Tibial nerve (tissue), 4 donors: ENCODE measurements at regions not wholly inside any gene's neighbourhood (a gene's known extent, or its start where the extent isn't known, plus 50 kb on each side); places are given as distances from the start of the nearest gene placed in this dataset.

ENCODE experiments used
- DNase-seq, 2 donors: peaks; one replicate each; pipeline ENCODE4 v3.0.0-alpha.2; 2019; ENCODE audit warnings: low spot score in 2 of 2
- H3K27ac ChIP-seq, 4 donors: fragments of 200-600 bp; sonication (generic) in 3 of 4; one replicate each; pipeline ENCODE4 v1.5.1; 2017 to 2019; ENCODE audit warnings: mild to moderate bottlenecking in 1 of 4
- H3K27me3 ChIP-seq, 2 donors: fragments of 200-600 bp; sonication (generic) in 1 of 2; one replicate each; pipeline versions ENCODE4 v1.5.1 to v1.6.0; 2017 to 2019
- H3K36me3 ChIP-seq, 3 donors: fragments of 200-600 bp; sonication (generic); one replicate each; pipeline ENCODE4 v1.5.1; 2018 to 2019
- H3K4me1 ChIP-seq, 4 donors: fragments of 200-600 bp; sonication (generic) in 3 of 4; one replicate each; pipeline ENCODE4 v1.5.1; 2017 to 2019
- H3K4me3 ChIP-seq, 4 donors: fragments of 200-600 bp; sonication (generic) in 3 of 4; one replicate each; pipeline ENCODE4 v1.5.1; 2017 to 2019; ENCODE audit warnings: mild to moderate bottlenecking in 1 of 4, moderate library complexity in 1 of 4
- H3K9me3 ChIP-seq, 4 donors: fragments of 200-600 bp; sonication (generic) in 3 of 4; one replicate each; pipeline ENCODE4 v1.5.1; 2017 to 2019
- EP300 ChIP-seq, 2 donors: sonication (generic); formaldehyde crosslinking; IDR thresholded peaks; one replicate each; pipeline ENCODE4 v1.6.1; 2017; ENCODE audit warnings: antibody characterized with exemption in 2 of 2, mild to moderate bottlenecking in 1 of 2
- POLR2A ChIP-seq, 2 donors: fragments of 450-650 bp; IDR thresholded peaks; one replicate each; pipeline ENCODE4 v1.6.1; 2017; ENCODE audit warnings: antibody characterized with exemption in 2 of 2, mild to moderate bottlenecking in 2 of 2, moderate library complexity in 2 of 2
- WGBS, 2 donors: methylation state at CpG; one replicate each; pipeline ENCODE4 v1.1.5; 2018; 5-methylcytosine and 5-hydroxymethylcytosine counted together
- TF ChIP-seq, protein P1 (sequence below), 5 experiments: fragments of 200-600 bp in 3 of 5; fragments of 450-650 bp in 2 of 5; sonication (generic) in 3 of 5; IDR thresholded peaks; one replicate each; pipeline ENCODE4 v1.5.1; 2016 to 2019; ENCODE audit warnings: antibody characterized with exemption in 5 of 5, mild to moderate bottlenecking in 3 of 5, moderate library complexity in 2 of 5

DNA sequence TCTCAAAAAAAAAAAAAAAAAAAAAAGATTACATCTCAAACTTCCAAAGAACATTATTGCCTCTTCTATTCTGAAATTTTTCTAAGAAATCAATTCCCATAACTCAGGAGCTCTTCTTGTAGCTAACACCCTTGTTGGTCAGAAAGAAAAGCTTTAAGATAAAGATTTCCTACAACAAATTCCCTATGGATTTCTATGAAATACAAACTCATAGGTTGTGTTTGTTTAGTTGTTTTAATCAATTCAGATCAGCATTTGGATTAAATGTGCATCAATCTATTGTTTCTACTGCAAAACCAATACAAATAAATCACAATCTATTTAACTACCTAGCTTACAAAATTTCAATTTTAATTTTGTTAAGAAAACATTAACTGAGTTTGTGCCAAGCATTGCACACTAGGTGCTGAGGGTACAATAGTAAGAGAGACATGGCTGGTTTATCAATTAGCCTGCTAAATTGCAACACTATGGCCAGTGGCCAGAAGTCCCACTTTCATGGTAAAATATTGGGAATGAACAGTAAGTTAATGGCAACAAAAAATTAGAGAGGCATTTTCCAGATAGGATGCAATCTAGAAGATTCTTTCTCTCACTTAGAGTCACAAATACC is 80.2 kb upstream of the MYCN start:
- H3K4me3 ChIP-seq, result no peak overlapping the region
- H3K27me3 ChIP-seq, result no peaks in the 10 kb centered on the region
- no peak for DNase-seq
- H3K4me1 ChIP-seq, result no peaks in the 10 kb centered on the region
- H3K27ac ChIP-seq, result no peak overlapping the region
- H3K9me3 ChIP-seq, result no peaks in the 10 kb centered on the region
- TF ChIP-seq, protein P1, sequence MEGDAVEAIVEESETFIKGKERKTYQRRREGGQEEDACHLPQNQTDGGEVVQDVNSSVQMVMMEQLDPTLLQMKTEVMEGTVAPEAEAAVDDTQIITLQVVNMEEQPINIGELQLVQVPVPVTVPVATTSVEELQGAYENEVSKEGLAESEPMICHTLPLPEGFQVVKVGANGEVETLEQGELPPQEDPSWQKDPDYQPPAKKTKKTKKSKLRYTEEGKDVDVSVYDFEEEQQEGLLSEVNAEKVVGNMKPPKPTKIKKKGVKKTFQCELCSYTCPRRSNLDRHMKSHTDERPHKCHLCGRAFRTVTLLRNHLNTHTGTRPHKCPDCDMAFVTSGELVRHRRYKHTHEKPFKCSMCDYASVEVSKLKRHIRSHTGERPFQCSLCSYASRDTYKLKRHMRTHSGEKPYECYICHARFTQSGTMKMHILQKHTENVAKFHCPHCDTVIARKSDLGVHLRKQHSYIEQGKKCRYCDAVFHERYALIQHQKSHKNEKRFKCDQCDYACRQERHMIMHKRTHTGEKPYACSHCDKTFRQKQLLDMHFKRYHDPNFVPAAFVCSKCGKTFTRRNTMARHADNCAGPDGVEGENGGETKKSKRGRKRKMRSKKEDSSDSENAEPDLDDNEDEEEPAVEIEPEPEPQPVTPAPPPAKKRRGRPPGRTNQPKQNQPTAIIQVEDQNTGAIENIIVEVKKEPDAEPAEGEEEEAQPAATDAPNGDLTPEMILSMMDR (IDR thresholded peaks at IDR 0.05), result no peak
- no peak for TF ChIP-seq EP300 (IDR thresholded peaks at IDR 0.05)
- TF ChIP-seq POLR2A (IDR thresholded peaks at IDR 0.05), result no peak
- H3K36me3 ChIP-seq, result no peaks in the 10 kb centered on the region

GRCh38 chr2:15860760-15861159 is 79.6 kb upstream of the MYCN start:
- TF ChIP-seq POLR2A (IDR thresholded peaks at IDR 0.05), result no peak
- TF ChIP-seq, protein P1 (IDR thresholded peaks at IDR 0.05), result no peak
- TF ChIP-seq EP300 (IDR thresholded peaks at IDR 0.05), result no peak
- DNase-seq, result no peak
- H3K27ac ChIP-seq, result no peak overlapping the region
- no peaks in the 10 kb centered on the region for H3K36me3 ChIP-seq
- 61 to 67% methylated on average over 1 of the region's 1 CpG for WGBS, 2 donors
- H3K4me3 ChIP-seq, result no peak overlapping the region
- no peaks in the 10 kb centered on the region for H3K9me3 ChIP-seq
- H3K27me3 ChIP-seq, result no peaks in the 10 kb centered on the region
- H3K4me1 ChIP-seq, result no peaks in the 10 kb centered on the region

GRCh38 chr2:15861172-15861822 is 79.1 kb upstream of the MYCN start:
- no peak for DNase-seq
- Histone ChIP-seq H3K4me1 (no peaks in the 10 kb centered on the region), H3K27me3 (no peaks in the 10 kb centered on the region), H3K27ac (no peak overlapping the region), H3K9me3 (no peaks in the 10 kb centered on the region), H3K36me3 (no peaks in the 10 kb centered on the region), H3K4me3 (no peak overlapping the region)
- WGBS, 2 donors, result 64 to 66% methylated on average over 6 of the region's 6 CpGs
- TF ChIP-seq, protein P1 (IDR thresholded peaks at IDR 0.05), result no peak
- TF ChIP-seq POLR2A (IDR thresholded peaks at IDR 0.05), result no peak
- no peak for TF ChIP-seq EP300 (IDR thresholded peaks at IDR 0.05)

DNA sequence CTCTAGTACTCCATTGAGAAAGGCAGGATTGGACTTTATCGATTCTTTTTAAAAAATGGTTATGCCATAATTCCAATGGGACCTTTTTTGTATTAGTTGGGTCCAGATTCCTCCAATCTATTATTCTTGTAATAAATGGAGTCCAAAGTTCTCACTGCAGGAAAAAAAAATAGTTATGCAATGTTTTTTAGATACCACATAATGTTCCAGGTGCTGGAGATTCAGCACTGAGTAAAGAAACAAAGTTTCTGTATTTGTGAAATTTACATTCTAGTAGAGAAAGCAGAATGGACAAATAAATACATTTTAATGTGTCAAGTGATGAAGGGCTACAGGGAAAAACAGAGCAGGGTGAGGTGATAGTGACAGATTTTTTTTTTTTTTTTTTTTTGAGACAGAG is 78.5 kb upstream of the MYCN start:
- no peak overlapping the region for H3K4me3 ChIP-seq
- H3K27ac ChIP-seq, result no peak overlapping the region
- H3K36me3 ChIP-seq, result no peaks in the 10 kb centered on the region
- no peak for TF ChIP-seq EP300 (IDR thresholded peaks at IDR 0.05)
- TF ChIP-seq POLR2A (IDR thresholded peaks at IDR 0.05), result no peak
- TF ChIP-seq, protein P1 (IDR thresholded peaks at IDR 0.05), result no peak
- H3K4me1 ChIP-seq, result no peaks in the 10 kb centered on the region
- 93 to 94% methylated on average over 1 of the region's 1 CpG for WGBS, 2 donors
- H3K27me3 ChIP-seq, result no peaks in the 10 kb centered on the region
- no peaks in the 10 kb centered on the region for H3K9me3 ChIP-seq
- no peak for DNase-seq

DNA sequence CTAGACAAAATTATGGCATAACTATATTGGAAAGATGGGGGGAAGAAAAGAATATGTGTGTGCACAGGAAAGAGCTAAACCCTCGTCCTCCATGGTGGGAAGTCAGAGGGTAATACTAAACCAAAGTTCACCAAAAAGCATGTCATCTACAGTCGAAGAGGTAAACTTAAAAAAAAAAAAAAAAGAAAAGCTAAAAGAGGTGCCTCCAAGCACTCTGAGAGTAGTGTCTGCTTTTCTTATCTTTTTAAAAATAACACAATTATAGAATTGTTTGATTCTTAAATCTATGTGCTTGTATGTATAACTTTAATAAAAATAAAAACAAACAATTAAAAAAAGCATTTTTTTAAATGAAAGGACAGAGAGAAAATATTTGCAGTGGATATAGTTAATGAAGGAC is 77.3 kb upstream of the MYCN start:
- Histone ChIP-seq H3K9me3 (peaks cover 0 to 8% (median 0%) of the 10 kb centered on the region in 4 donors), H3K27ac (no peak overlapping the region), H3K27me3 (no peaks in the 10 kb centered on the region), H3K36me3 (no peaks in the 10 kb centered on the region), H3K4me1 (no peaks in the 10 kb centered on the region), H3K4me3 (no peak overlapping the region)
- TF ChIP-seq, protein P1 (IDR thresholded peaks at IDR 0.05), result no peak
- no peak for TF ChIP-seq EP300 (IDR thresholded peaks at IDR 0.05)
- no peak for TF ChIP-seq POLR2A (IDR thresholded peaks at IDR 0.05)
- 71 to 85% methylated on average over 2 of the region's 2 CpGs for WGBS, 2 donors
- DNase-seq, result no peak
